Glutamatergic neuron (in vitro differentiated cells): ENCODE measurements at regions not wholly inside any gene's neighbourhood (a gene's known extent, or its start where the extent isn't known, plus 50 kb on each side); places are given as distances from the start of the nearest gene placed in this dataset.

Experiments used
- DNase-seq: peaks from one replicate; pipeline ENCODE4 v3.0.0; 2022
- H3K27ac Mint-ChIP-seq: one replicate; pipeline ENCODE4 v1.8.0; 2020; ENCODE audit warnings: mild to moderate bottlenecking, mixed read lengths, inconsistent platforms; ENCODE audit not compliant: unreplicated experiment
- H3K27me3 Mint-ChIP-seq: one replicate; pipeline ENCODE4 v1.8.0; 2020; ENCODE audit warnings: mild to moderate bottlenecking, moderate library complexity, mixed read lengths, inconsistent platforms; ENCODE audit not compliant: unreplicated experiment
- H3K36me3 Mint-ChIP-seq: one replicate; pipeline ENCODE4 v1.8.0; 2020; ENCODE audit warnings: mild to moderate bottlenecking, mixed read lengths, inconsistent platforms; ENCODE audit not compliant: unreplicated experiment
- H3K4me1 Mint-ChIP-seq: one replicate; pipeline ENCODE4 v1.8.0; 2020; ENCODE audit warnings: mild to moderate bottlenecking, low read depth, mixed read lengths, inconsistent platforms; ENCODE audit not compliant: unreplicated experiment
- H3K4me3 Mint-ChIP-seq: one replicate; pipeline ENCODE4 v1.8.0; 2020; ENCODE audit warnings: mild to moderate bottlenecking, mixed read lengths, inconsistent platforms; ENCODE audit not compliant: unreplicated experiment
- H3K9me3 Mint-ChIP-seq: one replicate; pipeline ENCODE4 v1.8.0; 2020; ENCODE audit warnings: mild to moderate bottlenecking, moderate library complexity, mixed read lengths, inconsistent platforms; ENCODE audit not compliant: unreplicated experiment
- CTCF ChIP-seq: fragments of 200-600 bp; sonication (generic); IDR thresholded peaks from one replicate; pipeline ENCODE4 v1.5.0; 2021; ENCODE audit not compliant: partially characterized antibody, unreplicated experiment

DNA sequence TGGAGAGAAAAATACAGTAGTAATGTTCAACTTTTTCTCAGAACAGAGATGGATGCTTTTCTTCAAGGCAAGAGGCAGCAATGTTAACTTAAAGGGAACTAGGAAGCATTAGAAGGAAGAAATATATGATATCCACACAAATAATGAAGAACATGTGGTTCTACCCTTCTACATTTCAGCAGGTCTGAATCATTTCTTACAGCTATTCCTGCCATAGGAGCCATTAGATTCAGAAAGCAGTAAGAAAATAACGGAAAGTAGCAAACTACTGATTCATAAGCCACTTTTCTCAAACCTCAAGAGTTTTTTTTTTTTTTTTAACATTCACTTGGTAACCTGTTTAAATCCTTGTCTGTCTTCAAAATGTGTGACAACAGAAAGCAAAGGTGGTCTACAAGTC lies 1251.6 kb upstream of the AGA start:
- TF ChIP-seq CTCF, result no peak
- H3K4me1 Mint-ChIP-seq, result no peaks in the 10 kb centered on the region
- H3K4me3 Mint-ChIP-seq, result no peak overlapping the region
- no peaks in the 10 kb centered on the region for H3K36me3 Mint-ChIP-seq
- no peak for DNase-seq
- H3K9me3 Mint-ChIP-seq, result peaks cover 4% of the 10 kb centered on the region
- no peak overlapping the region for H3K27ac Mint-ChIP-seq
- H3K27me3 Mint-ChIP-seq, result no peaks in the 10 kb centered on the region

DNA sequence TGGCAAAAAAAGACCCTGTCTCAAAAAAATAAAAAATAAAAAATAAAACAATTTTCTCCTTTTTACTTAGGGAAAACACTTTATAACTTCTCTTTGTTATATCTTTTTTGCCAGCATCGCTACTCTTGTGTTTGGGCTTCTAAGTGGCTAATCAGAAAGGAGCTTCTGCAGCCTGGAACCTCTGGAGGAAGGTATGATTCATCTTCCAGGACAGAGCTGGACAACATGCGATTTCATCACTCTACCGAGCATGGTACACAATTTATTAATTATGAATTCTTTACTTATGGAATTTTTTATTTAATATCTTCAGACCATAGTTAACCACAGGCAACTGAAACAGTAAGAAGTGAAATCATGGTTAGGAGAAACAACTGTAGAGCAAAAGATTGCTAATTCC lies 1254.3 kb upstream of the AGA start:
- Mint-ChIP-seq H3K27ac (no peak overlapping the region), H3K27me3 (no peaks in the 10 kb centered on the region), H3K4me1 (no peaks in the 10 kb centered on the region), H3K9me3 (peaks cover 4% of the 10 kb centered on the region), H3K36me3 (no peaks in the 10 kb centered on the region), H3K4me3 (no peak overlapping the region)
- no peak for DNase-seq
- no peak for TF ChIP-seq CTCF

GRCh38 chr4:178712486-178712885 lies 1270.2 kb upstream of the AGA start:
- H3K27ac Mint-ChIP-seq, result no peak overlapping the region
- no peaks in the 10 kb centered on the region for H3K36me3 Mint-ChIP-seq
- no peak for DNase-seq
- no peak for TF ChIP-seq CTCF
- no peaks in the 10 kb centered on the region for H3K27me3 Mint-ChIP-seq
- no peak overlapping the region for H3K4me3 Mint-ChIP-seq
- no peaks in the 10 kb centered on the region for H3K9me3 Mint-ChIP-seq
- H3K4me1 Mint-ChIP-seq, result no peaks in the 10 kb centered on the region

DNA sequence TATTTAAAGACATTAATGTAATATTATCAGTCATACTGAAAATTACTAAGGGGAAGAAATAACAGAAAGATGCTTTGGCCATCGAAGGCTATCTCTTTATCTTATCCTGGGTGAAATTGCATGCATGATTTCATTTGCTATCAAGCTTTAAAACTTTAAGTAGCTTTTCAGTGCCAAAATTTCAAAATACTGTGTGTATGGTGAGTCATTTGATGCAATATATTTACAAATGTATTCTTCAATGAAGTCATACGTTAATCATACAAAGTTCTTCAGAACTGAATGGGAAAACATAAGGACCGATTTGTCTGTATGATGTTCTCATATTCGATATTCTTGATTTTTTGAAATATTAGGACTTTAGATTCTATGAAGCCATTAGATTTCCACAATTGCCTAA lies 1295.8 kb upstream of the AGA start:
- no peak for DNase-seq
- H3K27me3 Mint-ChIP-seq, result no peaks in the 10 kb centered on the region
- no peaks in the 10 kb centered on the region for H3K9me3 Mint-ChIP-seq
- H3K36me3 Mint-ChIP-seq, result no peaks in the 10 kb centered on the region
- no peak overlapping the region for H3K27ac Mint-ChIP-seq
- H3K4me1 Mint-ChIP-seq, result no peaks in the 10 kb centered on the region
- TF ChIP-seq CTCF, result no peak
- no peak overlapping the region for H3K4me3 Mint-ChIP-seq

GRCh38 chr4:178745203-178745602 lies 1303.0 kb upstream of the AGA start:
- no peaks in the 10 kb centered on the region for H3K4me1 Mint-ChIP-seq
- H3K9me3 Mint-ChIP-seq, result no peaks in the 10 kb centered on the region
- no peak overlapping the region for H3K4me3 Mint-ChIP-seq
- H3K27ac Mint-ChIP-seq, result no peak overlapping the region
- TF ChIP-seq CTCF, result no peak
- H3K36me3 Mint-ChIP-seq, result no peaks in the 10 kb centered on the region
- DNase-seq, result no peak
- H3K27me3 Mint-ChIP-seq, result no peaks in the 10 kb centered on the region
